Activated T-helper 17 cell treated with anti-CD3 and anti-CD28 coated beads, Interleukin-2, amount 50 U/mL, for 72 hours (primary cell): ENCODE measurements at regions not wholly inside any gene's neighbourhood (a gene's known extent, or its start where the extent isn't known, plus 50 kb on each side); places are given as distances from the start of the nearest gene placed in this dataset.

Experiments used
- ATAC-seq: fragments of 150-1000 bp; cut with Tn5 transposase; replicated peaks from 2 replicates; pipeline ENCODE4 v1.10.0; 2021; ENCODE audit warnings: mild to moderate bottlenecking, moderate library complexity
- H3K27ac Mint-ChIP-seq: one replicate; pipeline ENCODE4 v1.8.0; 2022; ENCODE audit warnings: mixed read lengths
- H3K27me3 Mint-ChIP-seq: one replicate; pipeline ENCODE4 v1.8.0; 2022; ENCODE audit warnings: mixed read lengths
- H3K36me3 Mint-ChIP-seq: one replicate; pipeline ENCODE4 v1.8.0; 2022; ENCODE audit warnings: low read depth, mild to moderate bottlenecking, mixed read lengths
- H3K4me1 Mint-ChIP-seq: one replicate; pipeline ENCODE4 v1.8.0; 2022; ENCODE audit warnings: mixed read lengths
- H3K4me3 Mint-ChIP-seq: one replicate; pipeline ENCODE4 v1.8.0; 2022; ENCODE audit warnings: mild to moderate bottlenecking, mixed read lengths
- H3K9me3 Mint-ChIP-seq: one replicate; pipeline ENCODE4 v1.8.0; 2022; ENCODE audit warnings: mixed read lengths

DNA sequence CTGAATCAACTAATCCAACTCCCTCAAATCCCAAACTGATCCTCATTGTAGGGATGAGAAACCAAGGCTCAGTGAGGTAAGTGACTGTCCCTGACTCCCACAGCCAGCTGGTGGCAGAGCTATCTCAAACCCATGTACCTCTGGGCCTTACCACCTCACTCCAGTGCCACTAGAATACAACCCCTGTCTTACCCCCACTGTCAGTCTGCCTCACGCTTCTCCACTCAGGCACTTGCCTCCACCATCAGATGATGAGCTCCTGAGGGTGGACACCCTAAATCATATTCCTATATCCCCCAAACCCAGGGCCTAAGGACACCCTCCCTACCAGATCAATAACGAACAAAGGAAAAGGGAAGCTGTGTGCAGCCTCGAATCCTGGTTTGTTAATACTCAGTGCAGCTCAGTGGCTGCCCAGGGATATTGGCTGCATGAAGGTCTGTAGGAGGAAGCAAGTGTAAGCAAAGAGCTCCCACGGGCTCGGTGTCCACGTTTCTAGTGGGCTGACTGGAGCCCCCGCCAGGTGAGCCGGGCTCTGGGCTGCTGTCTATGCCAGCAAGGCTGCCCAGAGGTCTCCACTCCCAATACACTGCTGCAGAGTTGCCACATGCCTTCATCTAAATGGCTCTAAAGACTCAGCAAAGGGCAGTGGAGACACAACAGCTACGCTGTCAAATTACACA lies 533.4 kb downstream of the MATN1 start:
- peaks cover 33% of the 10 kb centered on the region for H3K4me1 Mint-ChIP-seq
- ATAC-seq, result no peak
- no peaks in the 10 kb centered on the region for H3K27me3 Mint-ChIP-seq
- no peak overlapping the region for H3K4me3 Mint-ChIP-seq
- H3K36me3 Mint-ChIP-seq, result no peaks in the 10 kb centered on the region
- peak overlapping the region; percentile 57 for H3K27ac Mint-ChIP-seq
- H3K9me3 Mint-ChIP-seq, result no peaks in the 10 kb centered on the region

DNA sequence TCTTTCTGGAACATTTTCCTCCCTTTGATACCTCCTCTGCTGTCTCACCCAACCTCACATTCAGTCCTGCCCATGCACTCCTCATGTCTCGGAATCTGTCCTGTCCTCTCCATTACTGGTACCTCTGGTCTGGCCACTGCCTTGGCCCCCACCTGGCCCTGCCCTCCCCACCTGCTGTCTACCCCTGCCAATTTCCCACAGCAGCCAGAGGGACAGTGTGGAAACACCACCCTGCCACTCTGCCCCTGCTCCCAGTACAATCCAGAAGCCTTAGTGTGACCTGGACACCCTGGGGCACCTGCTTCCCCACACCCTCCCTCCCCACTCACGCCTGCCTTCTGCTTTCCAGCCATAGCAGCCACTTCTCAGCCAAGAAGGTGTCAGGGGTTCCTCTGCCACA lies 534.4 kb downstream of the MATN1 start:
- no peaks in the 10 kb centered on the region for H3K9me3 Mint-ChIP-seq

DNA sequence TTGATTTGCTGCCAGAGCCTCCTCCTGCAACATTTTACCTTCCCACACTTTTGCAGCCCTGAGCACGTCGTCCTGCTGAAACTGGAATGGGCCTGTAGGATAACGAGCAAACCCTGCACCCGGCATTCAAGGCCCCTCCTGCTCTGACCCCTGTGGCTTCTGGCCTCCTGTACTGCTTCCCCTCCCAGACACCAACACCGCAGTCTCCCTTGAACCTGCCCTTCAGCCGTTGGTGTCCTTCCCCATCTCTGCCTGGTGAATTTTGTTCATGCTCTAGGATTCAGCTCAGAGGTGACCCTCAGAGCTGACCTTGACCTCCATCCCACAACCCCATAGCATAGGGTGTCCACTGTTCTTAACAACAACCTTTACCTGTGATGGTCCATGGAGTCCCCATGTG lies 535.1 kb downstream of the MATN1 start:
- Mint-ChIP-seq H3K4me1 (peaks cover 30% of the 10 kb centered on the region), H3K27me3 (no peaks in the 10 kb centered on the region), H3K27ac (peak overlapping the region; percentile 57), H3K36me3 (no peaks in the 10 kb centered on the region), H3K9me3 (no peaks in the 10 kb centered on the region), H3K4me3 (no peak overlapping the region)
- no peak for ATAC-seq

More for the DNA sequence above, 534.4 kb downstream of the MATN1 start:
- Mint-ChIP-seq H3K27ac (peak overlapping the region; percentile 57), H3K4me1 (peaks cover 30% of the 10 kb centered on the region), H3K36me3 (no peaks in the 10 kb centered on the region), H3K27me3 (no peaks in the 10 kb centered on the region), H3K4me3 (no peak overlapping the region)
- no peak for ATAC-seq

DNA sequence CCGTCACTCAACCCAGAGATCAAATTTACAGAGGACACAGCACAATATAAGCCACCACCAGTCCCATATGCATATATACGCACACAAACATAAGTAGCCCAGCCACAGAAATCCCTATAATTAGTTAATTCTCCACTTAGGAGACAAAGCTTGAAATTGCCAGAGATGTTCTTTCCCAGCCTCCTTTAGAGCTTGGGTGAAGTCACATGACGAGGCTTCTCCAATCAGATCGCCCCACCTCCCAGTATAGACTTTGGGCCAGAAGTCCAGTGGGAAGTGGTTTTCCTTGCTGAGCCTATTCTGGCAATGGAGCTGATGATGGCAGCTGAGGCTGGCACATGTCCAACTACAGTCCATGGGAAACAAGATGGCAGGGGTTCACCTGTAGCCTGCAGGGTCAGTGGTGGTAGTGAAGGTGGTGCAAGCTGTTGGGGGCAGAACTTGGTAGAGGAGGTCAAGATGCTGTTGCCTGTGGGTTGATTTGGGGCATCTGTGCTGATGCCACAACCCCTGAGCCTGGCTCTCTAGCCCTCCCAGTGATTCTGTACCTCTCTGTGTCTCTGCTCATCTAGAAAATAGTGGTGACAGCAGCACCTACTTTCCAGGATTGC lies 535.9 kb downstream of the MATN1 start:
- Mint-ChIP-seq H3K36me3 (no peaks in the 10 kb centered on the region), H3K4me1 (peaks cover 23% of the 10 kb centered on the region), H3K4me3 (no peak overlapping the region), H3K27ac (no peak overlapping the region), H3K27me3 (no peaks in the 10 kb centered on the region), H3K9me3 (no peaks in the 10 kb centered on the region)
- ATAC-seq, result no peak

DNA sequence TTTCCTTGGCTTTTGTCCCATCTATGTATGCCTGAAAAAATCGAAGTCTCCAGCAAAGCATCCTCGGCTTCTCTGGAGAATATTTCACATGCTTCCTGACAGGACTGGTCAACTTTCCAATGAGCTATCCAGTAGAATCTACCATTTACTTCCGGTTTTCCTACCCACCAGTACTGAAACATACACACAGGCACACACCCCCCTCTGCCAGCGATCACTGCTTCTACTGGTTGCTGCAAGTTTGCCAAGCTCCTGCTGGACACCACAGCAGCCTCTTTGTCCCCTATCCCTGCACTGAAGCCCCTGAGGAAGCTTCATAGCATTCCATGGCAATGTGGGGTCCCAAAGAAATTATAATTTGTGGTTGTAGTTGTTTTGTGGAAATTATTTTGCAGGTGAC lies 536.8 kb downstream of the MATN1 start:
- Mint-ChIP-seq H3K4me3 (no peak overlapping the region), H3K27ac (no peak overlapping the region), H3K27me3 (no peaks in the 10 kb centered on the region), H3K9me3 (no peaks in the 10 kb centered on the region), H3K36me3 (no peaks in the 10 kb centered on the region), H3K4me1 (peaks cover 23% of the 10 kb centered on the region)
- ATAC-seq, result no peak

DNA sequence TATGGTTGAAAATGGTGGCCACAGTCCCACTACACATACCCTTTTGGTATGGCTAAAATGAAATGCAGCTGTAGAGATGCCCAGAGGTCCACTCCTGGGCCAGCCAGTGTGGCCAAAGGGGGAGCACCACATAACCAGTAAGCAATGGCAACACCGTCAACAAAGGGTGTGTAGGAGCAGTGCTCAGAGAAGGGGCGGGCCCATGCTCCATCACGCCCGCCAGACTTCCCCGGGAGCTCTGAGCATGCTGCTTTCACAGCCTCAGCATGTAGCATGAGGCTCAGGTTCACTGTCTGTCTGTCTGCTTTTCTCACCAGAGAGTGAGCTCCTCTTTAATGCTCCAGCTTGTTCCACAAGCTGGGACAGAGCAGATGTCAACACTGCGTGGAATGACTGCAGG lies 537.6 kb downstream of the MATN1 start:
- Mint-ChIP-seq H3K27ac (no peak overlapping the region), H3K9me3 (no peaks in the 10 kb centered on the region), H3K36me3 (no peaks in the 10 kb centered on the region), H3K4me3 (no peak overlapping the region), H3K27me3 (no peaks in the 10 kb centered on the region), H3K4me1 (peaks cover 17% of the 10 kb centered on the region)
- ATAC-seq, result no peak

DNA sequence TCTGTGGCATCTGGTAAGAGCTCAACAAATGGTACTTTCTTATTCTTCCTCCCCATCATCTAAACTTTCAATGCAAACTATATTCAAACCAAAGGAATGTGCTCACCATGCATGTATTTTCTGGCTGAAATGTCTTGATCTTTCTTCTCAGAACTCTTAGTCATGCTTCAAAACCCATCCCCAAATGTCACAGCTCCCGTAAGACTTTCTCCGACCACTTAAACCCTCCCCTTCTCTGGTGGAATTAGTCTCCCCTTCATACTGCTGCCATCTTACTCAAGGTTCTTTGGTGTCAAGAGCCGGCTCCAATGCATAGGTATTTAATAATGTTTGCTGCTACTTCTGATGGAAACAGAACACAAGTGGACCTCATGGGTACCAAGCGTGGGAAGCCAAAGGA lies 538.1 kb downstream of the MATN1 start:
- Mint-ChIP-seq H3K36me3 (no peaks in the 10 kb centered on the region), H3K9me3 (no peaks in the 10 kb centered on the region), H3K27me3 (no peaks in the 10 kb centered on the region), H3K4me1 (peaks cover 17% of the 10 kb centered on the region), H3K4me3 (no peak overlapping the region), H3K27ac (no peak overlapping the region)
- no peak for ATAC-seq

DNA sequence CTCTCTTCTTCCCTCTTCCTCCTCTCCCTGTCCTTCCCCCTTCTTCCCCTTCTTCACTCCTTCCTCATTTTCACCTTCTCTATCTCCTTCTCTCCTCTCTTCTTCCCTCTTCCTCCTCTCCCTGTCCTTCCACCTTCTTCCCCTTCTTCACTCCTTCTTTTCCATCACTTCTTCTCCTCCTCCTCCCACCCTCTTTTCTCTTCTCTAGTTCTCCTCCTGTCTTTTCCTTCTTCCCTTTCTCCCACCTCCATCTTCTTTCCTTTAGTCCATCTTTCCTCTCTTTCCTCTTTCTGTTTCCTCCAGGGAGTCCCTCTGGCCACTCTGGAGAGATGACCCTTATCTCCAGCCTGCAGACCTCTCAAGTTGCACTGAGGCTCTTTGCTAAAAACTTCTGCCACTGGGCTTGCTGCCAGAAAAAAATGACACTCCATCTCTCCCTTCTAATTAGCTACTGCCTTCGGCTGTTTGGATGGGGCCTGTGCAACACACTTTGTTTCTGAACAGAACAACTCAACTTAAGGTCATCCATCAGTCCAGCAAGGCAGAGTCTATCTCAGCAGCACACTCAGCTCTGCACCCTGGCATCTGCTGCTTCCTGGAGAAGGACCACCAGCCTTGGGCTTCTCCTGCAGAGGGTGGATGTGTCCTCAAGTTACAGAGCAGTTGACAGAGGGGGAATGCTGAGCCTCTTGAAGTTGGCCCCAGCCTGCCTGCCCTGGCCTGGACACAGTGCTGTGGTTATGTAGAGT lies 538.8 kb downstream of the MATN1 start:
- ATAC-seq, result no peak
- Mint-ChIP-seq H3K27ac (no peak overlapping the region), H3K36me3 (no peaks in the 10 kb centered on the region), H3K9me3 (no peaks in the 10 kb centered on the region), H3K27me3 (no peaks in the 10 kb centered on the region), H3K4me3 (no peak overlapping the region), H3K4me1 (peaks cover 11% of the 10 kb centered on the region)

DNA sequence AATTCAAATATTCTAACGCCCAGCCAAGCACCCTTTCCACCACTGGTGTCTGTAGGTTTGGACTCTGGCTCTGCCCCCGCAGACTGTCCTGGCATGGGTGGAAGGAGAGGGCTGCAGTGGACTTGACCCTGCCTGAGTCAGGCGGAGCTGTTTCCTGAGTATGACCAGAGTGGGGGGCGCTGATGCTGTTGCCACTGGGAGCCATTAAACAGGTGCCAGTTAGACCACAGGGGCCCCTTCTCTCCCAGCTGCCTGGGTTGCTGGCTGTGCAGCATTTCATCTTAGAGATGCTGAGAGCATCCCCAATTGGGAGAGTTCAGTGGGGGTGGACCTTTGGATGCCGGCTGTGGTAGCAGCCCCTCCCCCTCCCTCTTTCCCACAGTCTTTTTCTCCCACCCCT lies 539.5 kb downstream of the MATN1 start:
- H3K27ac Mint-ChIP-seq, result no peak overlapping the region
- no peaks in the 10 kb centered on the region for H3K36me3 Mint-ChIP-seq
- H3K4me3 Mint-ChIP-seq, result no peak overlapping the region
- H3K9me3 Mint-ChIP-seq, result peaks cover 4% of the 10 kb centered on the region
- peaks cover 3% of the 10 kb centered on the region for H3K27me3 Mint-ChIP-seq
- H3K4me1 Mint-ChIP-seq, result peaks cover 6% of the 10 kb centered on the region
- ATAC-seq, result no peak

DNA sequence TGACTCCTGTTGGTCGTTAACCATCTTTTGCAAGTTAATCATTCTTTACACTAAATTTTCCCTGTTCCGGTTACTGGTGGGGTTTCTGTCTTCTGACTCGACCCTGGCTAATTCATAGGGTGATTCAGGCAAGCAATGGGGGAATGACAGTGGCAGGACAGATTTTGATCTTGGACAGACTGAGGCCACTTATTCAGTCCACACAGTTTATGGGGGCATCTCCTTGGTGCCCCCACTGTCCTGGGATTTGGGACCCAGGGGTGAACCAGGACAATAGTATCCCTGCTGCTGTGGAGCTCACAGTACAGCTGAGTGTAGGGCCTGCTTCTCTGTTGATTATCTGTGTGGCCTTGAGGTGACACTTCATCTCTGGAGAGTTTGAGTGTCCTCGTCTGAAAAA lies 540.4 kb downstream of the MATN1 start:
- no peaks in the 10 kb centered on the region for H3K4me1 Mint-ChIP-seq
- H3K27me3 Mint-ChIP-seq, result peaks cover 3% of the 10 kb centered on the region

DNA sequence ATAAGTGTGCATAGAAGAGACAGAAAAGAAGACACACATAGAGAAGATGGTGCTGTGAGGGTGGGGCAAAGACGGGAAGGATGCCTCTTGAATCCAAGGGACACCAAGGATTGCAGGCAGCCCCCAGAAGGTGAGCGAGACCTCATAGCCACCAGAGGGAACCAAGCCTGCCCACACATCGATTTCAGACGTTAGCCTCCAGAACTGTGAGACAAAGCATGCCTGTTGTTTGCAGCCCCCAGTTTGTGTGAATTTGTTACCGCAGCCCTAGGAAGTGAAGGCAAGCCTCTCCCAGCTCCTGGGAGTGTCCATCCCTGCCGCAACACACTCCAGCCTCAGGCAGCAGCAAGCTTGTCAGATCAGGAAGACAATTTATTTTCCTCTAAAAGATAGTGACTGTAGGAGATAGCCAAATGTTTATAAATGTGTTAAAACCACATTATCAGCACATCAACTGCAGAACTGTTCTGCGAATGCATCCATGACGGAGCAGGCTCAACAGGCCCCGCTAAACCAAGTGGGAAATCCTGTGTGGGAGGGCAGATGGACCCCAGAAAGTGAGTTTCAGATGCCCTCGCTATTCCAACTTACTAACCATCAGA lies 543.3 kb downstream of the MATN1 start:
- H3K36me3 Mint-ChIP-seq, result no peaks in the 10 kb centered on the region
- H3K27me3 Mint-ChIP-seq, result peaks cover 3% of the 10 kb centered on the region
- no peak overlapping the region for H3K4me3 Mint-ChIP-seq
- ATAC-seq, result no peak
- H3K9me3 Mint-ChIP-seq, result peaks cover 4% of the 10 kb centered on the region
- no peaks in the 10 kb centered on the region for H3K4me1 Mint-ChIP-seq
- H3K27ac Mint-ChIP-seq, result no peak overlapping the region

More for the DNA sequence above, 540.4 kb downstream of the MATN1 start:
- no peak for ATAC-seq
- no peaks in the 10 kb centered on the region for H3K36me3 Mint-ChIP-seq
- H3K9me3 Mint-ChIP-seq, result peaks cover 4% of the 10 kb centered on the region
- no peak overlapping the region for H3K27ac Mint-ChIP-seq
- no peak overlapping the region for H3K4me3 Mint-ChIP-seq

DNA sequence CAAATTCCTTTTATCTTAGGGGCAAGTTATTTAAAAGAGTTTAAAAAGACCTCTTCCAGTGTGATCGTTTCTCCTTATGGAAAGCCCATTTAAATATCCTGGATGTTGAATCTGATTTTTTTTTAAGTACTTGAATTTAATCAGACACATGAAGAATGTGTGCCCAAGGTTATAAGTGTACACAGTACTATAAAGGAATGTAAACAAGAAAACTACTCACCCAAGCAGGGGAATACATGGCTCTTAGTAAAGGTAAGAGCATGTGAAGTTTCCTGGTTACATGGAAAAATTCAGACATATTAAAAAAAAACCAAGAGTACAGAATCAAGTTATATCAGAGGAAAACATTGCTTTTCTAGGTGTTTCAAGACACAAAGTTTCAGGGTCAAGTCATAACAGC lies 546.9 kb downstream of the MATN1 start:
- peaks cover 4% of the 10 kb centered on the region for H3K9me3 Mint-ChIP-seq
- H3K4me3 Mint-ChIP-seq, result no peak overlapping the region
- no peak overlapping the region for H3K27ac Mint-ChIP-seq
- H3K36me3 Mint-ChIP-seq, result no peaks in the 10 kb centered on the region
- no peak for ATAC-seq
- H3K4me1 Mint-ChIP-seq, result no peaks in the 10 kb centered on the region
- H3K27me3 Mint-ChIP-seq, result peaks cover 3% of the 10 kb centered on the region

DNA sequence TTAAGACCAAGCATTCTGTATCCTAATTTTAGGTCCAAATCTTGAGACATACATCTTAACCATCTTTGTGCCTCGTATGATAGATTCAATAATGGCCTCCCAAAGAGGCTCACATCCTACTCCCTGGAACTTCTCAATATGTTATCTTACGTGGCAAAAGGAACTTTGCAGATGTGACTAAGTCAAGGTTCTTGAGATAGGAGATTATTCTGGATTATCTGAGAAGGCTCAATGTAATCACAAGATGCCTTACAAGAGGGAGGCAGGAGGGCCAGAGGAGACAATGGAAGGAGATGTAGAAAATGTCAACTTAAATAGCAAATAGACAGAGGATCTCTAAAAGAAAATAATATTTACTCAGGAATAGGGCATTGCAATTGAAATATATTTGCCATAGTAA lies 548.9 kb downstream of the MATN1 start:
- Mint-ChIP-seq H3K36me3 (no peaks in the 10 kb centered on the region), H3K4me3 (no peak overlapping the region), H3K27ac (no peak overlapping the region), H3K9me3 (peaks cover 4% of the 10 kb centered on the region), H3K27me3 (peaks cover 3% of the 10 kb centered on the region), H3K4me1 (no peaks in the 10 kb centered on the region)
- no peak for ATAC-seq

DNA sequence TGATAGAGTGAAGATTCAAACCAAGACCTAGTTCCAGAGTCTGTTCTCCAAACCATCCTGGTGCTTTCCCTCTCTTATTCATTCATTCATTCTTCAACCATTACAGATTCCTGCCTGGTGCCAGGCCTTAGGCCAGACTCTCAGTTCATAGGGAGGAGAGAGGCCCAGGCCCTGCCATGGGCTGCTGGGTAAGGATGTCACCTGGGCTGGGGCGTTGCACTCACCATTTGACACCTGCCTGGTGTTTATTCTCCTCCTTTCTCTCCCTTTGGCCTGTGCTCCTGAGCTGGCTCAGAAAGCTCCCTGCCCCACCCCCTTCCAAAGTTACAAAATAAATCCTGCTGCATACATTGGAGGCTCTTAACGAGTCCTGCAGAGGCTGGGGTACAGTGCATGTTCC lies 549.8 kb downstream of the MATN1 start:
- Mint-ChIP-seq H3K27ac (no peak overlapping the region), H3K36me3 (no peaks in the 10 kb centered on the region), H3K27me3 (no peaks in the 10 kb centered on the region), H3K9me3 (no peaks in the 10 kb centered on the region), H3K4me3 (no peak overlapping the region), H3K4me1 (no peaks in the 10 kb centered on the region)
- ATAC-seq, result no peak

DNA sequence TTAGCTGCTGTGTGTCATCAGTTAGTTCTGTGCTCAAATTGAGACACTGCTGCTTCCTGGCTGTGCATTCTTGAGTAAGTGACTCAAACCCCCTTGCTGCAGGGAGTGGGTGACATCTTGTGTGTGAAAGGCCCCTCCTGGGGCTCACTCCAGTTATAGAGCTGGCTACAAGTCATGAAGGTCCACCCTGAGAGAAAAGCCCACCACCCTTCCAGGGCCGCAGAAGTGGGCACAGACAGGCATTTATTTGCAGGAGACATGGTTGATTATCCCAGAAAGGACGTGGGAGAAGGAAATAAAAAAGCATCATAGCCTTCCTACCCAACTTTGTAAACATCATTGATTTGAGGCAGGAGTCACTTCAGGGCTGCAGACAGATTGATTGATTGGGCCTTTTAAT lies 550.6 kb downstream of the MATN1 start:
- H3K4me3 Mint-ChIP-seq, result no peak overlapping the region
- no peak for ATAC-seq
- no peak overlapping the region for H3K27ac Mint-ChIP-seq
- H3K4me1 Mint-ChIP-seq, result no peaks in the 10 kb centered on the region
- H3K27me3 Mint-ChIP-seq, result no peaks in the 10 kb centered on the region
- H3K9me3 Mint-ChIP-seq, result no peaks in the 10 kb centered on the region
- H3K36me3 Mint-ChIP-seq, result no peaks in the 10 kb centered on the region
